PC-9 (cell line): ENCODE measurements at regions not wholly inside any gene's neighbourhood (a gene's known extent, or its start where the extent isn't known, plus 50 kb on each side); places are given as distances from the start of the nearest gene placed in this dataset.

Experiments used
- BruUV-seq: library from RNA; stranded (reverse); fragments of 400-500 nt; replicated peaks from 2 replicates; lab custom pipeline; 2021; lab: Mats Ljungman, UMichigan
- CTCF ChIA-PET: fragments of 300-600 bp; sonication (Branson Sonifier 250); formaldehyde crosslinking; loops from one replicate; lab custom pipeline; 2022; ENCODE audit warnings: antibody characterized with exemption; lab: Charles Lee
- POLR2A ChIA-PET: fragments of 300-600 bp; sonication (Branson Sonifier 250); formaldehyde crosslinking; loops from one replicate; lab custom pipeline; 2022; ENCODE audit warnings: antibody characterized with exemption; ENCODE audit not compliant: unreplicated experiment; lab: Charles Lee
- DNase-seq, 2 experiments: peaks; one replicate each; pipeline versions ENCODE4 v3.0.0 to v3.0.0-alpha.2; 2015 to 2022; ENCODE audit warnings: mixed read lengths in 1 of 2
- H2AFZ ChIP-seq: fragments of 200-600 bp; sonication (generic); 2 replicates; pipeline ENCODE4 v1.8.1; 2017; ENCODE audit warnings: antibody characterized with exemption
- H3F3A ChIP-seq: fragments of 200-600 bp; sonication (generic); 2 replicates; pipeline ENCODE4 v1.8.1; 2017; ENCODE audit warnings: antibody characterized with exemption, mild to moderate bottlenecking, low read depth; ENCODE audit not compliant: insufficient read depth
- H3K27ac ChIP-seq: fragments of 200-600 bp; sonication (generic); 2 replicates; pipeline ENCODE4 v1.6.1; 2016; ENCODE audit warnings: mixed run types
- H3K27me3 ChIP-seq: fragments of 200-600 bp; sonication (generic); 2 replicates; pipeline ENCODE4 v1.6.1; 2016; ENCODE audit warnings: low read depth, mixed run types; ENCODE audit not compliant: insufficient read depth
- H3K36me3 ChIP-seq: fragments of 200-600 bp; sonication (generic); 2 replicates; pipeline ENCODE4 v1.6.1; 2016; ENCODE audit warnings: low read depth, mixed run types
- H3K4me1 ChIP-seq: fragments of 200-600 bp; sonication (generic); replicated peaks from 2 replicates; pipeline ENCODE4 v1.6.1; 2016; ENCODE audit warnings: mixed run types; ENCODE audit not compliant: insufficient read depth
- H3K4me2 ChIP-seq: fragments of 200-600 bp; sonication (generic); 2 replicates; pipeline ENCODE4 v1.6.1; 2017; ENCODE audit warnings: mixed run types
- H3K4me3 ChIP-seq: fragments of 200-600 bp; sonication (generic); 2 replicates; pipeline ENCODE4 v1.6.1; 2016; ENCODE audit warnings: mixed run types
- H3K79me2 ChIP-seq: fragments of 200-600 bp; sonication (generic); 2 replicates; pipeline ENCODE4 v1.6.1; 2017; ENCODE audit warnings: low read depth, mixed run types
- H3K9me2 ChIP-seq: fragments of 200-600 bp; sonication (generic); 2 replicates; pipeline ENCODE4 v1.8.1; 2017; ENCODE audit warnings: mild to moderate bottlenecking; ENCODE audit not compliant: insufficient read depth
- H3K9me3 ChIP-seq: fragments of 200-600 bp; sonication (generic); 2 replicates; pipeline ENCODE4 v1.8.1; 2016; ENCODE audit warnings: low read depth; ENCODE audit not compliant: insufficient read depth
- H4K20me1 ChIP-seq: fragments of 200-600 bp; sonication (generic); 2 replicates; pipeline ENCODE4 v1.8.1; 2017; ENCODE audit not compliant: insufficient read depth
- CTCF ChIP-seq: fragments of 200-600 bp; sonication (generic); conservative IDR thresholded peaks from 2 replicates; pipeline ENCODE4 v1.6.1; 2017; ENCODE audit warnings: mixed run types, antibody characterized with exemption, mild to moderate bottlenecking, moderate library complexity
- EZH2 ChIP-seq: fragments of 200-600 bp; sonication (generic); IDR thresholded peaks from 2 replicates; pipeline ENCODE4 v1.8.0; 2017; ENCODE audit warnings: antibody characterized with exemption, low read depth
- intact Hi-C: fragments of 100-400 bp; cut with micrococcal nuclease; formaldehyde crosslinking; loops from one replicate; pipeline ENCODE4 v1.10.0; 2022; ENCODE audit not compliant: unreplicated experiment

DNA sequence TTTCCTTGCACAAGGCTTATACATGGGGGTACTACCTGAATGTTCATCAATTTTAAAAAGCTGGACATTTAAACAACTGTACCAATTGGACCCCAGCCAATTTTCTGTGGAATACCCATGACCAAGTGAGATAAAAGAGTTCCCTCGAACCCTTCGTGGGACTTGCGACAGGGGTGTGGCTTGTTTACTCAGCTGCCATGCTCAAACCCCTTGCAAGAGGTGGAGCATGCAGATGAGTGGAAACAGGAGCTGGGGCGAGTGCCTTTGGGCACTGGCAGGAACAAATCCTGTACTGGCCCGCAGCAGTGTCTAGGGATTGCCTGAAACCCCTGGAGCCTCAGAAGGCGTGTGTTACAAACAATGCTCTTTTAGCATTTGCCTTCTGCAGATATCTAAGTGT, 144.2 kb downstream of the PDHA2 start:
- BruUV-seq = no TSS peak
- H3K79me2 ChIP-seq = no peaks in the 10 kb centered on the region
- H4K20me1 ChIP-seq = no peaks in the 10 kb centered on the region
- H3K4me2 ChIP-seq = no peak overlapping the region
- no peak overlapping the region for H3K4me3 ChIP-seq
- H3K27me3 ChIP-seq = no peaks in the 10 kb centered on the region
- H3K9me3 ChIP-seq = no peaks in the 10 kb centered on the region
- ChIA-PET CTCF (no interaction called here), POLR2A (no interaction called here)
- H2AFZ ChIP-seq = no peak overlapping the region
- H3K27ac ChIP-seq = no peak overlapping the region
- H3K9me2 ChIP-seq = no peaks in the 10 kb centered on the region
- no peak for DNase-seq
- TF ChIP-seq CTCF = no peak
- TF ChIP-seq EZH2 = no peak
- H3F3A ChIP-seq = no peaks in the 10 kb centered on the region
- no peaks in the 10 kb centered on the region for H3K36me3 ChIP-seq
- intact Hi-C loops = no loop called here
- no peaks in the 10 kb centered on the region for H3K4me1 ChIP-seq

- Histone ChIP-seq H2AFZ (no peak overlapping the region), H3F3A (no peaks in the 10 kb centered on the region), H3K9me3 (no peaks in the 10 kb centered on the region), H3K4me1 (no peaks in the 10 kb centered on the region), H3K27ac (no peak overlapping the region), H3K4me3 (no peak overlapping the region), H4K20me1 (no peaks in the 10 kb centered on the region), H3K9me2 (no peaks in the 10 kb centered on the region), H3K4me2 (no peak overlapping the region), H3K36me3 (no peaks in the 10 kb centered on the region), H3K27me3 (no peaks in the 10 kb centered on the region), H3K79me2 (no peaks in the 10 kb centered on the region)
- BruUV-seq = no TSS peak
- DNase-seq = no peak
- intact Hi-C loops = no loop called here
- TF ChIP-seq CTCF (no peak), EZH2 (no peak)
- ChIA-PET CTCF (no interaction called here), POLR2A (no interaction called here)
These were observed 145.2 kb downstream of the PDHA2 start for GRCh38 chr4:95985051-95985450.

DNA sequence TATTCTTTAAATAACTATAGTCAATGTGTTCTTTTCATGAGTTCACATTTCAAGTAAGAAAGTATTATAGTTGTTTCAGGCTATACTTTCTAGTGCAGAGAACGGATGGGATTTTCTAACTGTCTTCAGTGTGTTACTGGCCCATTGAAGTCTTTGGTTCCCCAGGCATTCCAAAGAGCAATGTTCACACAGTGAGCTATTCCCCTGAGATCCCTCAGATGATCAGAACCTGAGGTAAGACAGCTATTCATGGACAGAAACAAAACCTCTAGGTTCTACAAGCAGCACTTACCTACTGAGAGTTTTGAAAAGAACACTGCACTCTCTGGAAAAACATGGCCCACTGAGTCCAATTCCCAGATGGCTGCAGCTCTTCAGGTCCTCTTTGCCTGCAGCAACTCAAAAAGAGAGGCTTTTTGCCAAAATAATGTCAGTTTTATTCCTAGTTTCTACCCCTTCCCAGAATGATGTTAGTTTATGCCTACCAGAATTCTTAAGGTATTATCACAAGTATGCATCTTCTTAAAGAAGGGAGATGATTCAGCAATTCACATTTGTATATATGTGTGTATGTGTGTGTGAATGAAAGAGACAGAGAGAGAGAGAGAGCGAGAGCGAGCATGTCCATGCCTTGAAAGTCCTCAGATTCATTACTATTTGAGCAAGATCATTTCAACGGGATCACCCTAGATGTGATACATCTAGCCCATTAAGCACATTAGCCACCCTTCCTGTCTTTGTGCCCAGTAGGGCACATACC, 146.1 kb downstream of the PDHA2 start:
- no peaks in the 10 kb centered on the region for H3K36me3 ChIP-seq
- TF ChIP-seq EZH2 (no peak), CTCF (no peak)
- H3K9me3 ChIP-seq = no peaks in the 10 kb centered on the region
- H2AFZ ChIP-seq = no peak overlapping the region
- no peaks in the 10 kb centered on the region for H3K9me2 ChIP-seq
- no peaks in the 10 kb centered on the region for H3F3A ChIP-seq
- intact Hi-C loops = no loop called here
- DNase-seq = no peak
- no peaks in the 10 kb centered on the region for H4K20me1 ChIP-seq
- CTCF ChIA-PET = no interaction called here
- no TSS peak for BruUV-seq
- no peak overlapping the region for H3K4me2 ChIP-seq
- POLR2A ChIA-PET = no interaction called here
- no peaks in the 10 kb centered on the region for H3K4me1 ChIP-seq
- H3K27ac ChIP-seq = no peak overlapping the region
- no peaks in the 10 kb centered on the region for H3K27me3 ChIP-seq
- H3K79me2 ChIP-seq = no peaks in the 10 kb centered on the region
- no peak overlapping the region for H3K4me3 ChIP-seq
